ENCODE measurements at regions not wholly inside any gene's neighbourhood (a gene's known extent, or its start where the extent isn't known, plus 50 kb on each side); places are given as distances from the start of the nearest gene placed in this dataset.

- no peak for DNase-seq (ENCODE audit: low read depth)
These were observed 60.4 kb upstream of the RPH3AL start for GRCh38 chr17:413016-413350.

GRCh38 chr17:412211-413015 lies 59.8 kb upstream of the RPH3AL start:
- peak; percentile 51 for DNase-seq (ENCODE audit: low read depth)

- no peak for DNase-seq (ENCODE audit: low read depth)
These were observed 59.0 kb upstream of the RPH3AL start for GRCh38 chr17:411421-412120.

GRCh38 chr17:410543-411401 lies 58.2 kb upstream of the RPH3AL start:
- DNase-seq (ENCODE audit: low read depth) = no peak

- peak; percentile 100 for DNase-seq (ENCODE audit: low read depth)
These were observed 57.4 kb upstream of the RPH3AL start for GRCh38 chr17:409848-410542.

GRCh38 chr17:409308-409847 lies 56.8 kb upstream of the RPH3AL start:
- DNase-seq (ENCODE audit: low read depth) = no peak

GRCh38 chr17:404703-405102 lies 52.1 kb upstream of the RPH3AL start:
- no peak for DNase-seq (ENCODE audit: low read depth)

All from forelimb muscle (tissue), 1 donor.